Kasumi-1 (cell line): ENCODE measurements at regions not wholly inside any gene's neighbourhood (a gene's known extent, or its start where the extent isn't known, plus 50 kb on each side); places are given as distances from the start of the nearest gene placed in this dataset.

Experiments used
- DNase-seq, 2 experiments: peaks; one replicate each; lab custom pipeline; 2025; lab: John Stamatoyannopoulos, UW

DNA sequence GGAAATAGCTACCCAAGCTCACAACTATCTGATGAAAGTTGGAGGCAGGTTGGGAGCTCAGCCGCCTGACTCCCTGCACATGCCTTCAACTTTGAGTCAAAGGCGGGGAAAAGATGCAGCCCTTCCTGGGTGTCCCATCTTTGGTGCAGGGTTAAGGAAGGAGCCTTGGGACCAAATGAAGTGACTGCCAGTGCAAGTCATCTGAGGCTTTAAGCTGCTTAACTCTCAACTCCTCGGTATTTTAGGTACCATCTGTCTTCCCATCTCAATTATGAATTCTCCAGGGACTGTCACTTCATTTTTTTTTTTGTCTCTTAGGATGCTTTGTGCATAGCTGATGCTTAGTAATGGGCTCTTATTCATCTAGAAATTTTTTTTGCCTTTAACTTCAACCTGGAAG is 408.8 kb upstream of the C2CD4B start:
- no peak for DNase-seq

DNA sequence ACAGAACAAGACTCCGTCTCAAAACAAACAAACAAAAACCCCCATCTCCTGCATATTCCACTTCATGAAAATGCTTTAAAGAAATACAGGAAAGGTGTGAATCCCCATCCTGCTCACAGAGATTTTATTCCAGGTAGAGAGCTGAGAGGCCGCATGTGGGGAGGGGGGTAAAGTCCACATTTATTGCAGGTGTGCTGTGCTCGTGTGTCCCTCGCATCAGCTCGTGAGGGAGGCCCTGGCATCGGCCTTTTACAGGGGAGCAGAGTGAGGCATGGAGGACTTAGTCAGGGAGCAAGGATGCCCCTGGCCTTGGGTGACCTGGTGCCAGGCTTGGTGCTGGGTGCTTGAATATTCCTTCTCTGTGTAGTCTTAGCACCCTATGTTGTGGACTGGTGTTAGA is 413.5 kb upstream of the C2CD4B start:
- no peak for DNase-seq

- no peak for DNase-seq
Observed at GRCh38 chr15:62578960-62579359, 413.9 kb upstream of the C2CD4B start.

DNA sequence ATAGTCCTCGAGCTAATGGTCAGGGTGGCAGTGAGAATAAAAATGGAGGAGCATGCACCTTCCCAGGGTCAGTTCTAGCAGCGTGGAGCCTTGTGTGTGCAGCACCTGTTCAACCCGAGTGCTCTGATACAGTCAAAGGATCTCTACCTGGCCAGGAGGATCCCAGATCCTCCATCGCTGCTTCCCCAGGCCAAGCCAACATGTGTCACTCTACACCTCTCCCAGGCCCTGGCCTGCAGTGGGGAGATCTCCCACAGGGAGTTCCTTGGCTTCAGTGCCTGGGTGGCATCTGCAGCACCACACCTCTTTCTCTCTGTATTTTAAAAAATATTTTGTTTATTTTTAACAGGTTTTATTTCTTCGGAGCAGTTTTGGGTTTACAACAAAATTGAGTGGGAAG is 414.8 kb upstream of the C2CD4B start:
- no peak for DNase-seq

- no peak for DNase-seq
Observed at GRCh38 chr15:62582580-62582979, 417.5 kb upstream of the C2CD4B start.

DNA sequence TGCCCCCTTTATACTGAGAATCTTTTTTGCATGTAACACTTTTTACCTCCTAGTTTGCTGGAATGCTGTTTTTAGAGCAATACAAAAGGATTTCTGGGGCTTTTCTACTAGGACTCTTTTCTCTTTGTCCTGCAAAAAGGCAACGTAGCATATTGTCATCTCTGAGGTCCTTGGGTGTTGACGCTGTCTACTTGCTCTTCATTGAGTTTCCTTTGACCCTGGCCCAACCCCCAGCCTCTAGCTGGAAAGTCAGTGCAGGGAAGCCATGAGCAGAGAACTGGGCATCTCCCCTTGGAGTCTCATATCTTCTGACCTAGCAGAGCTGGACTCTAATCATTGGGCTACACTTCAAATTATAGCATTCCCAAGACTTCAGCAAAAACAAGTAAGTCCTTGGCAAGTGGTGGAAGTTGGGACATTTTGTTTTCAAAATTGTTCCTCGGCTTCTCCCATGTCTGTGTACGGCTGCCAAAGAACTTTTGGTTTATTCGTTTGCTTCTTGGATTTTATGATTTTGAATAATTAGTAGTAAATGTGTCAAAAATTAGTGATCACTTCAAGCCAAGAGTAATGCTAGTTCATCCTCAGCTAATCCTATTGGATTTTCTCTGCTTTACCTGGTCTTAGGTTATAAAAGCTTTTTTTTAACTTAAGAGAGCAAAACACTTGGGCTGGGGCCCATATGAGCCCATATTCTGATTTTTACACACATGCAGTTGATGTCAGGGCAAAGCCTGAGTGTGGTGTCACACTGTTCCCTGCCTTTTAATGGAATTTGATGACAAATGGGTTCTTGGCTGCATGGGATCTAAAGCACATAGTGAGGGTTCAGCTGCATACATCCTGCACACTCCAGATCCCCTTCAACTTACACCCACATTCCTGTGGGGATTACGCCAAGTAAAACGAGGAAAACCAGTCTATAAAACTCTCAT is 419.5 kb upstream of the C2CD4B start:
- DNase-seq, result no peak

DNA sequence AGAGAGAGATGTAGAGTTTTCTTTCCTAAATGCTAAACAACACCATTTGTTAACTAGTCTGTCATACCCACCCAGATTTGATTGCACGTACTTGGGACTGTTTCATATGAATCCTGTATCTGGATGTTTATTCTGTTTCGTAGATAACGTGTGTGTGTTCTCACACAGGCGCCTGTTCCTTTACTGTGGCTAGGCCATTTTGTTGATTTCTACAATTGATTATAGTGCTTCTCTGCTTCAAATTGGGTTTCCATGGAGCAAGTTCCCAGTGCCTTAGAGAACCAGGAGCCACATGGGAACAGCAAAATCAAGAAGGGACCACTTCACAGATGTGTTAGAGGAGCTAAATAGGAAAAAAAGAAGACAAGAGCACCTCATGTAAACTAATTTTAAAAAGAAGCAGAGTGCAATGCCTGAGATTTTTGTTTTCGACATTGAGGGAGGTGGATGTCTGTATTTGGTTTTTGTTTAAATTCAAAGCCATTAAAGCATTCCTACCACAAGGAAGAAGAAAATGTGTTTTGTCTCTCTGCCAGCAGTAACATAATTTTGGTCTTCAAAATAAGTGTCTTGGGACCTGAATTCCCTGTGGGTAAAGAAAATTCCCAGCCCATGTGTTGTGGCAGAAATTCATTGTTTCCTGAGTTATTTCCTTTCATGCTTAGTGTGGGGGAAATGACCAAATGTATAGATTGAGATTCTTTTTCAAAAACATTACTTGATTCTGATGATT is 424.0 kb upstream of the C2CD4B start:
- DNase-seq, result no peak

DNA sequence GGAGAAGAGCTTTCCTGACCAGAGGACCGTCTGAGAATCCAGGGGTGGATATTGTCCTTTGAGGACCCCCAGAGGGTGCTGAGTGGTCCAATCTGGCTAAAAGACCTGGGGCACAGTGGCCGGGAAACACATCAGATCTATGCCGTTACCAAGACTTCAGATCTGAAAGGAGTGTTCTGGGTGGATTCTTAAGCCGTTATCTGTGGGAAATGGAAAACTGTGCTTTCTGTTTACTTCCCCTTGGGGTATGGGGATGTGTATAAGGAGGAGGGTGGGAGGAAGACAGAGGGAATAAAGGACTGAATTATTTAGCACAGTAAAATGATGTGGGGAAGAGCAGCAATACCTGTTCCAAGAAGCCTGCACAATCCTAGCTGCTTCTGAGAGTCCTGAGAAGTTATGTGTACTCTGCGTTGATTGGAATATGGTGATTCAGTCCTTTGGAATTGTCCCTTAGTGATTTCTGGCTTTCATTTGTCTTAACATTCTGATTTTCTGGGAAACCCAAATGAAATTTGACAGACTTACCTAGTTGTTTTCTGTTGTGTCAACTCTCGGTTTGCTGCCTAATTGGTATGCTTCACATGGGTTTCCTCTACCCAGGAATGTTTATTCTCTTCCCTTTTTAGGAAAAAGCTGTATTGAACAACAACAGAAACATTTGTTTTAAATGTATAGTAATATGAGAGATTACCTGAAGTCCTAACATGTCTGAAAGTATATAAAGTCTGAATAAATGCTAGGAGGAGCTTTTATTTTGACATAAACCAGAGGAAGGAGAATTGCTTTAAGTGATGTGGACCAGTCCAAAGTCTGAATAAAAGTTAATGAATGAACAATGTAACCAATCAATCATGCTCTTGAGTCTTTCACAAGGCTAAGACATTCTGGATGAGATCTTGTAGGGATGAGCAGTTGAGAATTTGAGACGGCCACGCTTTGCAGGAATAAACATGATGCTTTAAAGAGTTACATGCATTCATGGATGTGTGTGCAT is 427.1 kb upstream of the C2CD4B start:
- DNase-seq, result no peak

DNA sequence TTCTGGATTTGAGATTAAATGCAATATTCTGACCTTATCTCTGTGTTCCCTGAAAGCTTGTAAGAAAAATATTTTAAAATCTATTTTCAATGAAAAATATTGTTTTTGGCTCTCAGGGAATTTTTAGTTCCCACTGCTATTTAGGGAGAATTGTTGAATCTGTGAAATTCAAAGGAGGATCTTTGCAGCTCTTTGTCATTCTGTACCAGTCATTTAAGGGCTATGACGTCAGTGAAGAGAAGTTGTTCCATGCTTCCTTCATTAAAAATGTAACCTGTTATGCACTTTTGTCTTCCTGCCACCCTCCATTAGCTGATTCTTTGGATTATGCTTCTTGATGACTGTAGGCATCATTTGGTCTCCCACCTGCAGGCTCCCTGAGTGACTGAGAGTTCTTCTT is 427.8 kb upstream of the C2CD4B start:
- no peak for DNase-seq

DNA sequence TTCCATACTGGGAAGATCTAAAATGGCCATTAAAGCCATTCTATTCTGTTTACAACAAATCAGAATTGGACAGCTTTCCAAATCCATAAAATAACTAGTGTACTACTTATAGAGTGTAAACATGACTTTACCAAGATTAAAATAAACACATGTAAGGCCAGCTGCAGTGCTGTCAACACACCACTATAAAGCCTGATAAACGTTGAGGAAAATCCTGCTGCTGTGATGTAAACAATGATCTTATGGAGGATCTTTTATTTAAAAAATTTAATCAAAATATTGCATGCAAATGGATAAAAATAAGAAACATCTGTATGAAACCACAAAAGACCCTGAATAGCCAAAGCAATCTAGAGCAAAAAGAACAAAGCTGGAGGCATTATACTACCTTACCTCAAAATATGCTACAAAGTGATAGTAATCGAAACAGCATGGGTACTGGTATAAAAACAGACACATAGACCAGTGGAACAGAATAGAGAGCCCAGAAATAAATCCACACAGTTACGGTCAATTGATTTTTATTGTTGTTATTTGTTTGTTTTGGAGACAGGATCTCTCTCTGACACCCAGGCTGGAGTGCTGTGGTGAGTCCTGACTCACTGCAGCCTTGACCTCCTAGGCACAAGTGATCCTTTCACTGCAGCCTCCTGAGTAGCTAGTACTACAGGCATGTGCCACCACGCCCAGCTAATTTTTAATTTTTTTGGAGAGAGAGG is 428.8 kb upstream of the C2CD4B start:
- DNase-seq, result no peak

- no peak for DNase-seq
Observed at GRCh38 chr15:62598217-62598616, 433.1 kb upstream of the C2CD4B start.

- no peak for DNase-seq
Observed at GRCh38 chr15:62599791-62600777, 435.0 kb upstream of the C2CD4B start.

- no peak for DNase-seq
Observed at GRCh38 chr15:62601777-62602545, 436.9 kb upstream of the C2CD4B start.

DNA sequence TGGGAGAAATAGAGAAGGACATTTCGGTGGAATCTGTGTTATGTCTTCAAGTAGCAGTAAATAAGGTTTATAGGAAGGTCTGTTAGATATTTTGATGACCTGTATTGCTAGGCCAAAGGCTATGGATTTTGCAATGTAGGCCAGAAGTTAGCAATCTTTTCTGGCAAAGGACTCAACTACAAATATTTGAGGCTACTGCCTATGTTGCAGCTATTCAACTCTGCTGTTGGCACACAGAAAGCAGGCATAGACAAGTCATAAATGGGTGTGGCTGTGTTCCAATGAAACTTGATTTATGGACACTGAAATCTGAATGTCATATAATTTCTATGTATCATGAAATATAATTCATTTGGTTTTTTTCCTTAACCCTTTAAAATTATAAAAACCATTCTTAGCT is 438.7 kb upstream of the C2CD4B start:
- no peak for DNase-seq

- DNase-seq, result no peak
Observed at GRCh38 chr15:62605282-62605681, 437.3 kb upstream of the TPM1 start.

GRCh38 chr15:62606376-62607113 is 436.0 kb upstream of the TPM1 start:
- no peak for DNase-seq

GRCh38 chr15:62607114-62607462 is 435.5 kb upstream of the TPM1 start:
- no peak for DNase-seq

DNA sequence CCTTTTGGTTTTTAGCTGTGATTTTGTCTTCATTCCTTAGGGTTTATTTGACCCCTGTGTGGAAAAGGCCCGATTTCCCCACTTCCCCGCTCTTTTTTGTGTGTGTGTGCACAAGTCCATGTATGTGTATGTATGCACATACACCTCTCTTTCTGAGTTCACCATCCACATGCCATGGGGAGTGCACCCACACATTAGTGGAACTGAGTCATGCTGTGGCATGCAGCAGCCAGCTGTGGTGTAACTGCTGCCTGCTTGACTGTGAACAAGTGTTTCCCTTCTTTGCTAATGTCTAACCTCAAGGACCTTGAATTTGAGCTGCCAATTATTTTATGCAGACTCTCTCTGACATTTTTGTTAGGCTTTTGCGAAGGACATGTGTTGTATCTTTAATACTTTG is 434.9 kb upstream of the TPM1 start:
- no peak for DNase-seq

DNA sequence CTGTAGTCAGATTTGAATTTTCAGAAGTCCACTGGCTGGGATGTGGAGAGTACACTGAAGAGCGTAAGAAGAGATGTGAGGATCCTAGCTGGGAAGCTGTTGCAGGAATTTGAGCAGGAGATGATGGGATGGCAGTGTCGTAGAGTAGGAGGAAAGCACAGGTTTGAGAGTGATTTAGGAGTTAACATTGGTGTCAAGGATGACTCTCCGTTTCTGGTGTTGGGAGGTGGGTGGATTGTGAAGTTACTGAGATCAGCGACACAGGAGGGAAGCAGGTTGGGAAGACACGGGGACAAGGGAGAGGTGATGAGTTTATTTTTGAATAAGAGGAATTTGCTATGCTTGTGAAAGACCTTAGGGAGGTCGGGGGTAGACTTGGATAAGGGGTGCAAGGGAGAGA is 434.2 kb upstream of the TPM1 start:
- DNase-seq, result no peak
